Osteocyte (in vitro differentiated cells): ENCODE measurements at regions not wholly inside any gene's neighbourhood (a gene's known extent, or its start where the extent isn't known, plus 50 kb on each side); places are given as distances from the start of the nearest gene placed in this dataset.

Experiments
- DNase-seq: peaks from one replicate; pipeline ENCODE4 v3.0.0; 2021; ENCODE audit warnings: mixed read lengths; ENCODE audit not compliant: unreplicated experiment; ENCODE audit errors: extremely low spot score
- H3K27ac Mint-ChIP-seq: one replicate; pipeline ENCODE4 v1.8.0; 2021; ENCODE audit warnings: mild to moderate bottlenecking, mixed read lengths; ENCODE audit not compliant: unreplicated experiment
- H3K27me3 Mint-ChIP-seq: one replicate; pipeline ENCODE4 v1.8.0; 2021; ENCODE audit warnings: mixed read lengths; ENCODE audit not compliant: unreplicated experiment
- H3K36me3 Mint-ChIP-seq: one replicate; pipeline ENCODE4 v1.8.0; 2021; ENCODE audit warnings: mixed read lengths; ENCODE audit not compliant: unreplicated experiment
- H3K4me1 Mint-ChIP-seq: one replicate; pipeline ENCODE4 v1.8.0; 2021; ENCODE audit warnings: mixed read lengths; ENCODE audit not compliant: unreplicated experiment
- H3K4me3 Mint-ChIP-seq: one replicate; pipeline ENCODE4 v1.8.0; 2021; ENCODE audit warnings: mild to moderate bottlenecking, moderate library complexity, mixed read lengths; ENCODE audit not compliant: unreplicated experiment
- H3K9me3 Mint-ChIP-seq: one replicate; pipeline ENCODE4 v1.8.0; 2021; ENCODE audit warnings: mixed read lengths; ENCODE audit not compliant: unreplicated experiment
- CTCF ChIP-seq: fragments of 200-600 bp; sonication (generic); IDR thresholded peaks from 2 replicates; pipeline ENCODE4 v1.5.0; 2021; ENCODE audit warnings: antibody characterized with exemption, mild to moderate bottlenecking, moderate library complexity

GRCh38 chr9:7507566-7508270 is 291.9 kb downstream of the DMAC1 start:
- Mint-ChIP-seq H3K36me3 (no peaks in the 10 kb centered on the region), H3K4me1 (peaks cover 12% of the 10 kb centered on the region), H3K9me3 (peaks cover 3% of the 10 kb centered on the region), H3K27ac (no peak overlapping the region), H3K4me3 (no peak overlapping the region), H3K27me3 (no peaks in the 10 kb centered on the region)
- DNase-seq: no peak
- no peak for TF ChIP-seq CTCF

- no peak overlapping the region for H3K27ac Mint-ChIP-seq
- no peaks in the 10 kb centered on the region for H3K36me3 Mint-ChIP-seq
- TF ChIP-seq CTCF: no peak
- peaks cover 12% of the 10 kb centered on the region for H3K4me1 Mint-ChIP-seq
- H3K9me3 Mint-ChIP-seq: peaks cover 3% of the 10 kb centered on the region
- no peak overlapping the region for H3K4me3 Mint-ChIP-seq
- DNase-seq: no peak
- no peaks in the 10 kb centered on the region for H3K27me3 Mint-ChIP-seq
Observed at GRCh38 chr9:7507026-7507425, 292.6 kb downstream of the DMAC1 start.

- no peaks in the 10 kb centered on the region for H3K36me3 Mint-ChIP-seq
- no peak overlapping the region for H3K4me3 Mint-ChIP-seq
- TF ChIP-seq CTCF: no peak
- no peak for DNase-seq
- no peaks in the 10 kb centered on the region for H3K27me3 Mint-ChIP-seq
- H3K9me3 Mint-ChIP-seq: no peaks in the 10 kb centered on the region
- H3K27ac Mint-ChIP-seq: no peak overlapping the region
- H3K4me1 Mint-ChIP-seq: no peaks in the 10 kb centered on the region
Observed at GRCh38 chr9:7500521-7500920, 299.1 kb downstream of the DMAC1 start.

GRCh38 chr9:7491641-7492040 is 307.9 kb downstream of the DMAC1 start:
- no peak for DNase-seq
- TF ChIP-seq CTCF: no peak
- Mint-ChIP-seq H3K36me3 (no peaks in the 10 kb centered on the region), H3K9me3 (no peaks in the 10 kb centered on the region), H3K27ac (no peak overlapping the region), H3K4me3 (no peak overlapping the region), H3K27me3 (no peaks in the 10 kb centered on the region), H3K4me1 (no peaks in the 10 kb centered on the region)

GRCh38 chr9:7490317-7491108 is 309.1 kb downstream of the DMAC1 start:
- no peaks in the 10 kb centered on the region for H3K36me3 Mint-ChIP-seq
- no peak for TF ChIP-seq CTCF
- no peaks in the 10 kb centered on the region for H3K4me1 Mint-ChIP-seq
- no peaks in the 10 kb centered on the region for H3K27me3 Mint-ChIP-seq
- no peak overlapping the region for H3K27ac Mint-ChIP-seq
- DNase-seq: no peak
- no peaks in the 10 kb centered on the region for H3K9me3 Mint-ChIP-seq
- no peak overlapping the region for H3K4me3 Mint-ChIP-seq
